Pancreas (tissue), 10 donors: ENCODE measurements at regions not wholly inside any gene's neighbourhood (a gene's known extent, or its start where the extent isn't known, plus 50 kb on each side); places are given as distances from the start of the nearest gene placed in this dataset.
"Not testable (repeated sequence)": the region's sequence is repeated elsewhere in the genome, so short reads cannot be mapped to it uniquely, and the experiment has no call there.

Source experiments
- ATAC-seq, 4 donors: fragments of 200-7000 bp; cut with Tn5 transposase; one replicate each; pipeline versions ENCODE4 v1.8.0 to v1.9.1; 2020; ENCODE audit warnings: mild to moderate bottlenecking in 4 of 4, moderate library complexity in 4 of 4
- DNase-seq, 6 donors: peaks; one replicate each; pipeline ENCODE4 v3.0.0-alpha.2; 2020
- FAIRE-seq: peaks from 2 replicates; lab custom pipeline; 2012; peaks lifted over from hg19 to GRCh38; lab: Jason Lieb, UNC
- H3K27ac ChIP-seq, 4 donors: fragments of 200-600 bp; sonication (generic); 1 replicate in 3 of 4; 2 replicates in 1 of 4; pipeline versions ENCODE4 v1.5.0 to v1.8.0; 2020
- H3K27me3 ChIP-seq, 4 donors: fragments of 200-600 bp; one replicate each; pipeline ENCODE4 v1.8.0; 2021
- H3K36me3 ChIP-seq, 3 donors: fragments of 200-600 bp; sonication (generic) in 1 of 3; one replicate each; pipeline versions ENCODE4 v1.5.0 to v1.8.0; 2020 to 2021
- H3K4me1 ChIP-seq, 3 donors: fragments of 200-600 bp; one replicate each; pipeline ENCODE4 v1.8.0; 2021
- H3K4me3 ChIP-seq, 4 donors: fragments of 200-600 bp; sonication (generic) in 2 of 4; one replicate each; pipeline versions ENCODE4 v1.5.0 to v1.8.0; 2020 to 2021
- H3K9me3 ChIP-seq, 4 donors: fragments of 200-600 bp; one replicate each; pipeline ENCODE4 v1.8.0; 2021
- CTCF ChIP-seq, 4 donors: fragments of 200-600 bp; sonication (generic) in 3 of 4; IDR thresholded peaks; one replicate each; pipeline versions ENCODE4 v1.5.0 to v1.8.0; 2021; ENCODE audit warnings: antibody characterized with exemption in 4 of 4
- WGBS, 2 donors: extraction: QIAGEN DNeasy Blood & Tissue Kit; methylation state at CpG; one replicate each; pipeline ENCODE4 v1.1.7; 2013; 5-methylcytosine and 5-hydroxymethylcytosine counted together
- intact Hi-C, 3 donors: fragments of 100-400 bp; cut with DNase I; formaldehyde crosslinking; loops; one replicate each; pipeline versions ENCODE4 v1.11.1 to v1.14.2; 2022
- donor health status: healthy with polysubstance abuse.
- donor health status: DM: no; HTN: no; CAD: no; lungs with moderate emphysema.
- donor health status: DM: no; HTN: no; CAD: no.
- donor health status: control.
- donor health status: control.
- donor health status: Bipolar disorder and iron deficiency.
- donor health status: DM: yes; HTN: yes; CAD: no.
- donor health status: DM: no; HTN: no; CAD: no.
- donor health status: DM: no; HTN: no; CAD: no.
- donor health status: DM: yes; HTN: yes; CAD: no.

DNA sequence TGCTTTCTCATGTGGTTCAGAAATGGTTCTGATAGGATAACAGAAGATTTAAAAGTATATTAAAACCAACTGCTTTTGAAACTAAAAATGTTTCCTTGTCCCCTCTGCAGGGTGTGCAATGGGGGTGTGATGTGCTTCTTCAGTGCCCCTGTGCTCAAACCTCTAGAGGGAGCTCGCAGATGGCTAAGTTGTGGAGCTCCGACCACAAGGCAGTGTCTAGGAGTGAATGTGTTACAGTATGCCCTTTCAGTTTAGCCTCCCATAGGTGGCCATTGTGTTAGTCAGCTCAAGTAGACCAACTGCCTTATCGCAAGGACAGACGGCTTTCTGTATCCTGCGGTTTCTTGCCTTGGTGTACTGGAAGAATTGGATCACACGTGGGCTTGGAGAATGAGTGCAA, 130.5 kb downstream of the TENT5D start:
- H3K9me3 ChIP-seq: no peaks in the 10 kb centered on the region
- ATAC-seq (no peak), DNase-seq (no peak), FAIRE-seq (no peak)
- intact Hi-C loops: no loop called here
- TF ChIP-seq CTCF (IDR thresholded peaks at IDR 0.05): no peak
- no peak overlapping the region for H3K4me3 ChIP-seq
- H3K27me3 ChIP-seq: peaks cover 0 to 5% (median 0%) of the 10 kb centered on the region in 4 donors
- WGBS, 2 donors: 46 to 49% methylated on average over 6 of the region's 6 CpGs
- no peaks in the 10 kb centered on the region for H3K36me3 ChIP-seq
- H3K4me1 ChIP-seq: no peaks in the 10 kb centered on the region
- H3K27ac ChIP-seq: no peak overlapping the region

- intact Hi-C loops: no loop called here
- ATAC-seq: no peak
- no peak for TF ChIP-seq CTCF (IDR thresholded peaks at IDR 0.05)
- no peaks in the 10 kb centered on the region for H3K36me3 ChIP-seq
- 11 to 36% methylated on average over 3 of the region's 3 CpGs for WGBS, 2 donors
- no peaks in the 10 kb centered on the region for H3K9me3 ChIP-seq
- H3K4me3 ChIP-seq: no peak overlapping the region
- H3K27me3 ChIP-seq: peaks cover 0 to 8% (median 6%) of the 10 kb centered on the region in 4 donors
- no peak for DNase-seq
- FAIRE-seq: no peak
- H3K4me1 ChIP-seq: no peaks in the 10 kb centered on the region
- H3K27ac ChIP-seq: no peak overlapping the region
Observed at GRCh38 chrX:80556148-80556547, 135.9 kb downstream of the TENT5D start.

DNA sequence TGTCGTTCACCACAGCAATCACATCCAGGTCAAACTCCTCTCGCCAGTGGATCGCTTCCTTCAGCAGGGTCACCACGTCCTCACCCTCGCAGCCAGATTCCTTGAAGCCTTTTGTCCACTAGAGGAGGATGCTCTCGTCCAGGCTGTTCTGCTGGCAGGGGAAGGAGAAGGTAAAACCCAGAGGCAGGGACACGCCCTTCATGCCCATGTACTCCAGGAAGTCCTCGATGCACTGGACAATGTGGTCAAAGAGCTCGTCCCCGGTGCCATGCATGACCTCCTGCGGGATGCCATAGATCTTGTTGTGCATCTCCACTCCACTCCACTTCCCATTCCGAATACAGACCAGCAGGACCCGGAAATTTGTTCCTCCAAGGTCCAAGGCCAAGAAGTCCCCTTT, 152.4 kb downstream of the TENT5D start:
- no peak overlapping the region for H3K4me3 ChIP-seq
- H3K36me3 ChIP-seq: no peaks in the 10 kb centered on the region
- no peaks in the 10 kb centered on the region for H3K9me3 ChIP-seq
- H3K4me1 ChIP-seq: no peaks in the 10 kb centered on the region
- TF ChIP-seq CTCF (IDR thresholded peaks at IDR 0.05): no peak
- H3K27ac ChIP-seq: no peak overlapping the region
- no peak for ATAC-seq
- WGBS, 2 donors: 64 to 71% methylated on average over 13 of the region's 13 CpGs
- no peak for FAIRE-seq
- no peak for DNase-seq
- H3K27me3 ChIP-seq: peaks cover 0 to 1% (median 0%) of the 10 kb centered on the region in 4 donors
- intact Hi-C loops: no loop called here

DNA sequence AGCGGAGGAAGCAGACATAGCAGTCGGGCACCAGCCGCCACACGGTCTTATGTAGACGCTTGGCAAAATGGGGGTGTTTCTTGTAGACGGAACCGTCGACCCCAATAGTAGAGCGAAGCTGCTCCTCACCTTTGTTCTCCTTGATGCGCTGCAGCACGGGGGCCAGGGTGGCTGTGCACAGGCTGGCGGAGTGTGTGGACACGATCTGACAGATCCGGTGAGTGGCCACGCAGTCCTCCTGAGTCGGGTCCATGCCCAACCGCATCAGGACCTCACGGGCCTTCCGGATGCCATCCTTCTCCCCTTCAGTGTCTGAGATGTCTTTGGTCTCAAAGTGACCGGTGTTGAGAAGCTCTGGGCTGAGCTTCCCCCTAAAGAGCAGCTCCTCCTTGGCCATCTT, 153.0 kb downstream of the TENT5D start:
- H3K4me1 ChIP-seq: no peaks in the 10 kb centered on the region
- intact Hi-C loops: no loop called here
- FAIRE-seq: no peak
- DNase-seq: no peak
- ATAC-seq: no peak
- TF ChIP-seq CTCF (IDR thresholded peaks at IDR 0.05): no peak
- no peak overlapping the region for H3K4me3 ChIP-seq
- 83 to 91% methylated on average over 20 of the region's 20 CpGs for WGBS, 2 donors
- peaks cover 0 to 7% (median 0%) of the 10 kb centered on the region in 4 donors for H3K27me3 ChIP-seq
- no peak overlapping the region for H3K27ac ChIP-seq
- H3K9me3 ChIP-seq: no peaks in the 10 kb centered on the region
- no peaks in the 10 kb centered on the region for H3K36me3 ChIP-seq

DNA sequence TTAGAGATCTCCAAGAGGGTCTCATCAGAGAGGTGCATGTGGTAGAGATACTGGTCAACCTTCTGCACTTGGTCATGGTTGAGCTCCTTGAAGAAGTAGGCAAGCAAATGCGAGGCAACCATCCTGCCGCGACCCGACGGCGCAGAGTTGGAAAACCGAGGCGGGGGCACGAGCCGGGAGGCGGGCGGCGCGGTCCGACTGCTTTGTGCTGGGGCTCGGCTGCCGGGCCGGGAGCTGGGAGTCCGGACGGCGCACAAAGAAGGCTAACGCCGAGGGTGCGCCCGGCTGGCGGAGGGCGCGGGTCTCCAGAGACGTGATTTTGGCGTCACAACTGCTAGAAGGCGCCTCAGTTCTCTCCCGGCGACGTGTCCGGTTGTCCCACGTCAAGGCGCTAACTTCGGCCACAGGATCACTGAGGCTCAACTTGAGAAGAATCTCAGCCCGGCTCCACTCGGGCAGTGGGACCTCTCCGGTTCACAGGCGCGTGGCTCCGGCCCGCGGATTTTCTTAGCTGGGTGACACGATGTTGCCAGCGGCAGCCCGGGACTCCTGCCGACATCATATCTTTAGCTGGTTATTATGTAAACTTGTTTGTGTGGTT, 154.3 kb downstream of the TENT5D start:
- peak in 1 of 6 donors; percentile 46 for DNase-seq
- H3K27me3 ChIP-seq, H3K9me3 ChIP-seq, FAIRE-seq, ATAC-seq, H3K4me1 ChIP-seq, H3K4me3 ChIP-seq, H3K27ac ChIP-seq, H3K36me3 ChIP-seq, intact Hi-C loops: not testable (repeated sequence)
- WGBS, 2 donors: 70 to 84% methylated on average over 50 of the region's 50 CpGs
